GM12878 (cell line): ENCODE measurements at regions not wholly inside any gene's neighbourhood (a gene's known extent, or its start where the extent isn't known, plus 50 kb on each side); places are given as distances from the start of the nearest gene placed in this dataset.

Experiments
- ATAC-seq: fragments of 200-7000 bp; cut with Tn5 transposase; 3 replicates; pipeline ENCODE4 v1.9.1; 2020; ENCODE audit warnings: mild to moderate bottlenecking, moderate library complexity
- BruUV-seq: library from RNA; stranded (reverse); fragments of 400-500 nt; replicated peaks from 2 replicates; lab custom pipeline; 2021; lab: Mats Ljungman, UMichigan
- CTCF ChIA-PET: fragments of 300-600 bp; sonication (Branson Sonifier 250); formaldehyde crosslinking; extraction: SDS; loops from one replicate; lab custom pipeline; 2021; ENCODE audit warnings: inconsistent platforms; lab: Yijun Ruan, JAX
- POLR2A ChIA-PET: fragments of 350-600 bp; formaldehyde crosslinking; extraction: SDS; loops from one replicate; lab custom pipeline; 2021; ENCODE audit warnings: inconsistent platforms; lab: Charles Lee
- RAD21 ChIA-PET: fragments of 300-600 bp; sonication (Branson Sonifier 250); formaldehyde crosslinking; loops from one replicate; lab custom pipeline; 2023; ENCODE audit warnings: antibody characterized with exemption; ENCODE audit not compliant: unreplicated experiment; lab: Charles Lee
- SMC1A ChIA-PET: fragments of 300-600 bp; sonication (Branson Sonifier 250); formaldehyde crosslinking; loops from one replicate; lab custom pipeline; 2023; ENCODE audit not compliant: unreplicated experiment, uncharacterized antibody; lab: Charles Lee
- DNase-seq: peaks from one replicate; pipeline ENCODE4 v3.0.0-alpha.2; 2011; ENCODE audit warnings: low read depth, low spot score
- FAIRE-seq: peaks from 3 replicates; lab custom pipeline; 2011; peaks lifted over from hg19 to GRCh38; lab: Jason Lieb, UNC
- H2AFZ ChIP-seq: 2 replicates; pipeline ENCODE4 v1.6.0; 2011; ENCODE audit warnings: low read depth, low read length, control low read depth; ENCODE audit not compliant: control insufficient read depth
- H3K27ac ChIP-seq: 2 replicates; pipeline ENCODE4 v1.5.1; 2011; ENCODE audit warnings: control low read depth; ENCODE audit not compliant: control insufficient read depth, insufficient read depth
- H3K27me3 ChIP-seq, 2 experiments: replicated peaks in 1 of 2; 2 replicates each; pipeline versions ENCODE4 v1.6.0 to v1.6.1; 2011; ENCODE audit warnings: low read length in 1 of 2; ENCODE audit not compliant: control insufficient read depth in 2 of 2, insufficient read depth in 2 of 2
- H3K36me3 ChIP-seq, 2 experiments: 2 replicates each; pipeline ENCODE4 v1.5.1; 2011; ENCODE audit warnings: low read length in 1 of 2; ENCODE audit not compliant: control insufficient read depth in 2 of 2, insufficient read depth in 2 of 2
- H3K4me1 ChIP-seq: 2 replicates; pipeline ENCODE4 v1.6.1; 2011; ENCODE audit warnings: mild to moderate bottlenecking, low read length, moderate library complexity, mixed read lengths; ENCODE audit not compliant: control insufficient read depth, insufficient read depth
- H3K4me2 ChIP-seq: 2 replicates; pipeline ENCODE4 v1.6.0; 2011; ENCODE audit warnings: control low read depth; ENCODE audit not compliant: control insufficient read depth, insufficient read depth
- H3K4me3 ChIP-seq: fragments of 200-600 bp; sonication (generic); 2 replicates; pipeline ENCODE4 v1.5.1; 2016
- H3K79me2 ChIP-seq: 2 replicates; pipeline ENCODE4 v1.6.0; 2011; ENCODE audit warnings: low read length; ENCODE audit not compliant: control insufficient read depth, insufficient read depth
- H3K9ac ChIP-seq: 2 replicates; pipeline ENCODE4 v1.8.0; 2011; ENCODE audit warnings: low read length, control low read depth, mixed read lengths; ENCODE audit not compliant: control insufficient read depth, insufficient read depth
- H3K9me3 ChIP-seq: replicated peaks from 3 replicates; pipeline ENCODE4 v1.5.1; 2011; ENCODE audit warnings: mild to moderate bottlenecking, low read length; ENCODE audit not compliant: control insufficient read depth, insufficient read depth
- H4K20me1 ChIP-seq: 2 replicates; pipeline ENCODE4 v1.6.0; 2011; ENCODE audit not compliant: control insufficient read depth, insufficient read depth
- BRCA1 ChIP-seq: IDR thresholded peaks from 2 replicates; pipeline ENCODE4 v1.6.1; 2011; ENCODE audit warnings: low read depth, low read length, improper control_type of control experiment
- HSF1 ChIP-seq: fragments of 150-350 bp; IDR thresholded peaks from 2 replicates; pipeline ENCODE4 v1.6.1; 2014; ENCODE audit warnings: mild to moderate bottlenecking, low read depth, low read length
- IRF3 ChIP-seq: fragments of 450-650 bp; IDR thresholded peaks from 2 replicates; pipeline ENCODE4 v1.6.1; 2014; ENCODE audit warnings: mild to moderate bottlenecking
- PBX3 ChIP-seq: IDR thresholded peaks from 2 replicates; pipeline ENCODE4 v1.6.1; 2011; ENCODE audit warnings: mild to moderate bottlenecking, low read depth, low read length, moderate library complexity; ENCODE audit not compliant: insufficient replicate concordance
- PKNOX1 ChIP-seq: fragments of 450-650 bp; IDR thresholded peaks from 2 replicates; pipeline ENCODE4 v1.6.1; 2016; ENCODE audit warnings: mild to moderate bottlenecking
- USF1 ChIP-seq: IDR thresholded peaks from 2 replicates; pipeline ENCODE4 v1.6.1; 2011; ENCODE audit warnings: borderline replicate concordance, low read depth, mild to moderate bottlenecking, moderate library complexity, mixed read lengths, low read length; ENCODE audit not compliant: insufficient read depth; ENCODE audit errors: extremely low read length
- WRNIP1 ChIP-seq: IDR thresholded peaks from 2 replicates; pipeline ENCODE4 v1.6.1; 2011; ENCODE audit warnings: low read depth, low read length, improper control_type of control experiment, borderline replicate concordance
- WGBS: methylation state at CpG from one replicate; pipeline ENCODE4 v1.1.6; 2016; ENCODE audit warnings: low lambda C conversion rate; ENCODE audit not compliant: insufficient replicate concordance, insufficient coverage; ENCODE audit errors: missing lambda C conversion rate; 5-methylcytosine and 5-hydroxymethylcytosine counted together
- in situ Hi-C: fragments of 300-500 bp; cut with MboI; formaldehyde crosslinking; loops from 9 replicates; pipeline ENCODE4 v1.14.3; 2018; ENCODE audit warnings: mixed read lengths
- intact Hi-C: fragments of 100-400 bp; cut with micrococcal nuclease; formaldehyde crosslinking; loops from one replicate; pipeline ENCODE4 v1.14.2; 2022; ENCODE audit not compliant: unreplicated experiment

- Histone ChIP-seq H3K4me1 (no peaks in the 10 kb centered on the region), H3K79me2 (no peaks in the 10 kb centered on the region), H3K4me3 (no peak overlapping the region), H3K9ac (no peak overlapping the region), H4K20me1 (no peaks in the 10 kb centered on the region), H3K9me3 (no peaks in the 10 kb centered on the region), H3K27me3 (no peaks in the 10 kb centered on the region), H3K36me3 (no peaks in the 10 kb centered on the region), H3K4me2 (no peak overlapping the region), H3K27ac (no peak overlapping the region), H2AFZ (no peak overlapping the region)
- no TSS peak for BruUV-seq
- POLR2A ChIA-PET, result no interaction called here
- SMC1A ChIA-PET, result interaction anchor here (1.3 kb wide), 1 partner anchor 16 kb away, joined by 3 read pairs; no protein-coding TSS in a partner anchor
- FAIRE-seq, result no peak
- WGBS, result 0% methylated on average over 2 of the region's 2 CpGs
- DNase-seq, result no peak
- ATAC-seq, result no peak
- RAD21 ChIA-PET, result no interaction called here
- in situ Hi-C loops, result no loop called here
- CTCF ChIA-PET, result interaction anchor here (1.2 kb wide), 1 partner anchor 16 kb away, joined by 3 read pairs; no protein-coding TSS in a partner anchor
- intact Hi-C loops, result no loop called here
- TF ChIP-seq IRF3 (no peak), BRCA1 (no peak), WRNIP1 (no peak), USF1 (no peak)
Measured at GRCh38 chr11:28514391-28514790, 406.2 kb downstream of the METTL15 start.

GRCh38 chr11:28512143-28512756 lies 404.1 kb downstream of the METTL15 start:
- TF ChIP-seq HSF1, result no peak
- TF ChIP-seq PKNOX1, result no peak
- TF ChIP-seq PBX3, result no peak
- TF ChIP-seq, all 136 proteins: peak for 0
- BruUV-seq, result no TSS peak
- intact Hi-C loops (no loop called here), in situ Hi-C loops (no loop called here)
- WGBS, result 70% methylated on average over 18 of the region's 19 CpGs
- H3K79me2 ChIP-seq, result no peaks in the 10 kb centered on the region
- no peak overlapping the region for H3K9ac ChIP-seq
- no peaks in the 10 kb centered on the region for H3K4me1 ChIP-seq
- CTCF ChIA-PET, result interaction anchor here (1.9 kb wide), 1 partner anchor 17 kb away, joined by 4 read pairs; no protein-coding TSS in a partner anchor
- H3K4me2 ChIP-seq, result no peak overlapping the region
- ATAC-seq (no peak), DNase-seq (no peak), FAIRE-seq (no peak)
- H2AFZ ChIP-seq, result no peak overlapping the region
- RAD21 ChIA-PET, result no interaction called here
- H3K36me3 ChIP-seq, result no peaks in the 10 kb centered on the region
- no peaks in the 10 kb centered on the region for H4K20me1 ChIP-seq
- H3K4me3 ChIP-seq, result no peak overlapping the region
- POLR2A ChIA-PET, result no interaction called here
- no peak overlapping the region for H3K27ac ChIP-seq
- H3K9me3 ChIP-seq, result no peaks in the 10 kb centered on the region
- SMC1A ChIA-PET, result no interaction called here
- H3K27me3 ChIP-seq, result no peaks in the 10 kb centered on the region
